Testis (tissue), 2 donors: ENCODE measurements at regions not wholly inside any gene's neighbourhood (a gene's known extent, or its start where the extent isn't known, plus 50 kb on each side); places are given as distances from the start of the nearest gene placed in this dataset.

Experiments
- DNase-seq: peaks from one replicate; pipeline ENCODE4 v3.0.0-alpha.2; 2019
- H3K27ac ChIP-seq, 2 donors: fragments of 200-600 bp; sonication (generic); one replicate each; pipeline ENCODE4 v1.5.1; 2019
- H3K27me3 ChIP-seq: fragments of 200-600 bp; sonication (generic); one replicate; pipeline ENCODE4 v1.5.1; 2019
- H3K36me3 ChIP-seq: fragments of 200-600 bp; sonication (generic); one replicate; pipeline ENCODE4 v1.5.1; 2017; ENCODE audit warnings: low read depth; ENCODE audit errors: missing control alignments
- H3K4me1 ChIP-seq: fragments of 200-600 bp; sonication (generic); one replicate; pipeline ENCODE4 v1.5.1; 2019
- H3K4me3 ChIP-seq, 2 donors: fragments of 200-600 bp; sonication (generic); one replicate each; pipeline ENCODE4 v1.5.1; 2017 to 2019
- H3K9me3 ChIP-seq: fragments of 200-600 bp; sonication (generic); one replicate; pipeline ENCODE4 v1.5.1; 2017
- POLR2A ChIP-seq: fragments of 450-650 bp; IDR thresholded peaks from one replicate; pipeline ENCODE4 v1.6.1; 2017; ENCODE audit warnings: antibody characterized with exemption, mild to moderate bottlenecking, moderate library complexity
- WGBS, 2 donors: methylation state at CpG; one replicate each; pipeline ENCODE4 v1.1.5; 2018; 5-methylcytosine and 5-hydroxymethylcytosine counted together
- intact Hi-C: fragments of 100-400 bp; cut with DNase I; formaldehyde crosslinking; loops from one replicate; pipeline ENCODE4 v1.15.1; 2023; ENCODE audit warnings: low total_unique reads
- TF ChIP-seq, protein P1 (sequence below), 3 experiments: fragments of 450-650 bp in 2 of 3; fragments of 200-600 bp in 1 of 3; sonication (generic) in 1 of 3; IDR thresholded peaks; one replicate each; pipeline ENCODE4 v1.5.1; 2016 to 2019; ENCODE audit warnings: antibody characterized with exemption in 3 of 3, mild to moderate bottlenecking in 2 of 3, moderate library complexity in 1 of 3

DNA sequence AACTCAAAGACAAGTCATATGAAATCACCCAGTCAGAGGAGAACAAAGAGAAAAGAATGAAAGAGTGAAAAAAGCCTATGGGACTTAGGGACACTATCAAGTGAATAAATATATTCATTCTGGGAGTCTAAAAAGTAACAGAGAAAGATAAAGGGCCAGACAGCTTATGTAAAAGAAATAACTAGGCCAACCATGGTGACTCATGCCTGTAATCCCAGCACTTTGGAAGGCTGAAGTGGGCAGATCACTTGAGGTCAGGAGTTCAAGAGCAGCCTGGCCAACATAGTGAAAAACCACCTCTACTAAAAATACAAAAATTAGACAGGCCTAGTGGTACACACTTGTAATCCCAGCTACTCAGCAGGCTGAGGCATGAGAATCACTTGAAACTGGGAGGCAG lies 154.7 kb upstream of the TMEM106B start:
- no peaks in the 10 kb centered on the region for H3K36me3 ChIP-seq
- no peaks in the 10 kb centered on the region for H3K27me3 ChIP-seq
- H3K27ac ChIP-seq: no peak overlapping the region
- no peaks in the 10 kb centered on the region for H3K9me3 ChIP-seq
- intact Hi-C loops: no loop called here
- H3K4me1 ChIP-seq: no peaks in the 10 kb centered on the region
- DNase-seq: no peak
- no peak for TF ChIP-seq POLR2A
- TF ChIP-seq, protein P1, sequence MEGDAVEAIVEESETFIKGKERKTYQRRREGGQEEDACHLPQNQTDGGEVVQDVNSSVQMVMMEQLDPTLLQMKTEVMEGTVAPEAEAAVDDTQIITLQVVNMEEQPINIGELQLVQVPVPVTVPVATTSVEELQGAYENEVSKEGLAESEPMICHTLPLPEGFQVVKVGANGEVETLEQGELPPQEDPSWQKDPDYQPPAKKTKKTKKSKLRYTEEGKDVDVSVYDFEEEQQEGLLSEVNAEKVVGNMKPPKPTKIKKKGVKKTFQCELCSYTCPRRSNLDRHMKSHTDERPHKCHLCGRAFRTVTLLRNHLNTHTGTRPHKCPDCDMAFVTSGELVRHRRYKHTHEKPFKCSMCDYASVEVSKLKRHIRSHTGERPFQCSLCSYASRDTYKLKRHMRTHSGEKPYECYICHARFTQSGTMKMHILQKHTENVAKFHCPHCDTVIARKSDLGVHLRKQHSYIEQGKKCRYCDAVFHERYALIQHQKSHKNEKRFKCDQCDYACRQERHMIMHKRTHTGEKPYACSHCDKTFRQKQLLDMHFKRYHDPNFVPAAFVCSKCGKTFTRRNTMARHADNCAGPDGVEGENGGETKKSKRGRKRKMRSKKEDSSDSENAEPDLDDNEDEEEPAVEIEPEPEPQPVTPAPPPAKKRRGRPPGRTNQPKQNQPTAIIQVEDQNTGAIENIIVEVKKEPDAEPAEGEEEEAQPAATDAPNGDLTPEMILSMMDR (IDR thresholded peaks at IDR 0.05): no peak
- no peak overlapping the region for H3K4me3 ChIP-seq

DNA sequence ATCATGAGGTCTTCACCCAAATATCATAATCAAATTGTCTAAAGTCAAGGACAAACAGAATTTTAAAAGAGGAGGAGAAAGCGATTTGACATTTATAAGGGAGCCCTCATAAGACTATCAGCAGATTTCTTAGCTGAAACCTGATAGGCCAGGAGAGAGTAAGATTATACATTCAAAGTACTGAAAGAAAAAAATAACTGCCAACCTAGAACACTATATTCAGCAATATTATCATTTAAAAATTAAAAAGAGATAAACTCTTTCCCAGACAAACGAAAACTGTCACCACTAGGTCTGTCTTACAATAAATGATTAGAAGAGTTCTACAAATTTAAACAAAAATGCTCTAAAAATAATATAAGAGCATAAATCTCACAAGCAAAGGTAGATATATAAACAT lies 154.1 kb upstream of the TMEM106B start:
- no peaks in the 10 kb centered on the region for H3K36me3 ChIP-seq
- no peaks in the 10 kb centered on the region for H3K4me1 ChIP-seq
- TF ChIP-seq POLR2A: no peak
- TF ChIP-seq, protein P1 (IDR thresholded peaks at IDR 0.05): no peak
- intact Hi-C loops: no loop called here
- 70 to 88% methylated on average over 2 of the region's 2 CpGs for WGBS, 2 donors
- H3K27me3 ChIP-seq: no peaks in the 10 kb centered on the region
- no peak for DNase-seq
- no peaks in the 10 kb centered on the region for H3K9me3 ChIP-seq
- H3K4me3 ChIP-seq: no peak overlapping the region
- H3K27ac ChIP-seq: no peak overlapping the region

DNA sequence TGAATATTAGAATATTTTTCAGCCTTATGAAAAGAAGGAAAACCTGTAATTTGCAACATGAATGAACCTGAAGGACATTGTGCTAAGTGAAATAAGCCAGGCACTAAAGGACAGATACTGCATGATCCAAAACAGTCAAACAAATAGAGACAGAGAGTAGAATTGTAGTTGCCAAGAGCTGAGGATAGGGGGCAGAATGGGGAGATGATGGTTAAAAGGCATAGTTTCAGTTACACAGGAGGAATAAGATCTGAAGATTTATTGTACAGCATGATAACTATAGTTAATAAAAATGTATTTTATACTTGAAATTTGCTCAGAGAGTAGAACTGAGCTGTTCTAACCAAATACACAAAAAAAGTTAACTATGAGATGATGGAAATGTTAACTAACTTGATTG lies 149.0 kb upstream of the TMEM106B start:
- no peak for TF ChIP-seq POLR2A
- TF ChIP-seq, protein P1 (IDR thresholded peaks at IDR 0.05): peak in 1 of 3 experiments; percentile 13
- DNase-seq: no peak
- Histone ChIP-seq H3K4me1 (no peaks in the 10 kb centered on the region), H3K4me3 (no peak overlapping the region), H3K9me3 (no peaks in the 10 kb centered on the region), H3K27ac (no peak overlapping the region), H3K27me3 (no peaks in the 10 kb centered on the region), H3K36me3 (no peaks in the 10 kb centered on the region)
- intact Hi-C loops: no loop called here

DNA sequence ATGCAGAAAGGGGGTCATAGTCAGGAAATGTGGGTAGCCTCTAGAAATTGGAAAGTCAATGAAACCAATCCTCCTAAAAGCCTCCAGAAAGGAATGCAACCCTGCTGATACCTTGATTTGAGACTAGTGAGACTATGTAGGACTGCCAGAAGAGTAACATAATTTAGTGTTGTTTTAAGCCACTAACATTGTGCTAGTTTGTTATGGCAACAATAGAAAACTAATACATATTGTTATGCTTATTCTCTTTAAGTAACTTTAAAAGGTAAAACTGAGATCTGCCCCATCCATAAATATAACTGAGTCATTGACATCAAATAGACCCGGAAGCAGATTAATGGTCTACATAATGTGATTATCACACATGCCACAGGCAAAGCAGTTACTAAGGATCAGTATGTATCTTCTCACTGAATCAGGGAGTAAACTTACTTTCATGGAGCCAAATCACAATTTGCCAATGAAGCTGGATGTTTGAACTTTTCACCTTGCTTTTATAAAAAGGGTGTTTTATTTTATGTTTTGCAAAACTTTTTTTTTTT lies 146.4 kb upstream of the TMEM106B start:
- no peak overlapping the region for H3K27ac ChIP-seq
- H3K4me1 ChIP-seq: no peaks in the 10 kb centered on the region
- intact Hi-C loops: no loop called here
- no peaks in the 10 kb centered on the region for H3K9me3 ChIP-seq
- H3K27me3 ChIP-seq: no peaks in the 10 kb centered on the region
- DNase-seq: no peak
- H3K4me3 ChIP-seq: no peak overlapping the region
- TF ChIP-seq POLR2A: no peak
- TF ChIP-seq, protein P1 (IDR thresholded peaks at IDR 0.05): no peak
- WGBS, 2 donors: 17 to 26% methylated on average over 1 of the region's 1 CpG
- no peaks in the 10 kb centered on the region for H3K36me3 ChIP-seq

DNA sequence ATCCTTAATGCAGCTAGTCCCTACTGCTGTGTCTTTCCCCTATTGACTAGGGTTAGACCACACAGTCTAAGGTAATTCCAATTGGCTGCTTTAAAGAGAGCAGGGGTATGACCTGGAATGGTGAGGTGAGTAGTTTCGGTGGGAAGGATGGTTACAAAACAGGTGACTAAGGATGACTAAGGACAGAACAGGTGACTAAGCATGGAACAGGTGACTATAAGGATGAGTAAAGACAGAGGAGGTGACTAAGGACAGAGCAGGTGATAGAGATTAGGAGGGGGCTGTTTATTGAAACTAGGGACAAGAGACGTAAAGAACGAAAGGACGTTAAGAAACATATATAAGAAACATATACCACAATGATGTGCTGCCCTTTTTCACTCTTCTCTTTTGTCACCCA lies 145.1 kb upstream of the TMEM106B start:
- no peak for DNase-seq
- 88 to 95% methylated on average over 4 of the region's 4 CpGs for WGBS, 2 donors
- Histone ChIP-seq H3K9me3 (no peaks in the 10 kb centered on the region), H3K4me1 (no peaks in the 10 kb centered on the region), H3K27me3 (no peaks in the 10 kb centered on the region), H3K27ac (no peak overlapping the region), H3K4me3 (no peak overlapping the region), H3K36me3 (no peaks in the 10 kb centered on the region)
- intact Hi-C loops: no loop called here
- TF ChIP-seq, protein P1 (IDR thresholded peaks at IDR 0.05): no peak
- TF ChIP-seq POLR2A: no peak
